ENCODE measurements at regions not wholly inside any gene's neighbourhood (a gene's known extent, or its start where the extent isn't known, plus 50 kb on each side); places are given as distances from the start of the nearest gene placed in this dataset.

DNA sequence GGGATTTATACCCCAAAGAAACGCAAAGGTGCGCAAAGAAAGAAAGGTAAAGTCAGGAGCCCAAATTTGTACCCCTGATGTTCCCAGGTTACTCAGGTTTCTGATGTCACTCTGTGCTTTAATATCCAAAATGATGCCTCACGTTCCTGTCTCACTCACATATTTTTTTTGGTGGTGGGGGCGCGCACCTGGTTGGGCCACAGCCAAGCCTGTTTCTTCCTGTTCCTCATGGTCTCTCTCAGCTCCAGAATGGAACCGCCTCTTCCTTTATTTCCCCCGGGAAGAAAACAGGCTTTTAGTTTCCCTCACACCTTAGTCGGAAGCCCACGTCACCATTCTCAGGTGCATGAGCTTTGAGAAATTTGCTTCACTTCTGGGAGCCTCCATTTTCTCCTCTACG, 118.3 kb upstream of the BOD1 start:
- no peak overlapping the region for H3K4me3 ChIP-seq (ENCODE audit: low read depth, low read length)
- H3K36me3 ChIP-seq (ENCODE audit: control insufficient read depth in 2 of 2, insufficient read depth in 1 of 2, low read length in 2 of 2): no peaks in the 10 kb centered on the region
- H3K27ac ChIP-seq (ENCODE audit: extremely low read depth, low read depth, low read length): no peak overlapping the region
- CTCF ChIA-PET: interaction anchor here (1.3 kb wide), 1 partner anchor 106 kb away, joined by 4 read pairs; no protein-coding TSS in a partner anchor
- peaks cover 11% of the 10 kb centered on the region for H3K4me1 ChIP-seq (ENCODE audit: control insufficient read depth, insufficient read depth, low read length)
- no peaks in the 10 kb centered on the region for H3K9me3 ChIP-seq (ENCODE audit: control insufficient read depth, insufficient read depth, low read depth, low read length)
- POLR2A ChIA-PET: no interaction called here
- no peak for TF ChIP-seq BCL11B (tag by site-specific recombination; IDR thresholded peaks at IDR 0.05; ENCODE audit: low read depth)
- no peak for TF ChIP-seq ZNF529 (tag by site-specific recombination; IDR thresholded peaks at IDR 0.05; ENCODE audit: insufficient replicate concordance)
- TF ChIP-seq, protein P1, sequence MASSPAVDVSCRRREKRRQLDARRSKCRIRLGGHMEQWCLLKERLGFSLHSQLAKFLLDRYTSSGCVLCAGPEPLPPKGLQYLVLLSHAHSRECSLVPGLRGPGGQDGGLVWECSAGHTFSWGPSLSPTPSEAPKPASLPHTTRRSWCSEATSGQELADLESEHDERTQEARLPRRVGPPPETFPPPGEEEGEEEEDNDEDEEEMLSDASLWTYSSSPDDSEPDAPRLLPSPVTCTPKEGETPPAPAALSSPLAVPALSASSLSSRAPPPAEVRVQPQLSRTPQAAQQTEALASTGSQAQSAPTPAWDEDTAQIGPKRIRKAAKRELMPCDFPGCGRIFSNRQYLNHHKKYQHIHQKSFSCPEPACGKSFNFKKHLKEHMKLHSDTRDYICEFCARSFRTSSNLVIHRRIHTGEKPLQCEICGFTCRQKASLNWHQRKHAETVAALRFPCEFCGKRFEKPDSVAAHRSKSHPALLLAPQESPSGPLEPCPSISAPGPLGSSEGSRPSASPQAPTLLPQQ (tag by site-specific recombination; IDR thresholded peaks at IDR 0.05): no peak
- no peak for TF ChIP-seq ZIC2 (tag by site-specific recombination; IDR thresholded peaks at IDR 0.05)
- no peak for TF ChIP-seq GLI2 (tag by site-specific recombination; IDR thresholded peaks at IDR 0.05; ENCODE audit: borderline replicate concordance, low read depth)
- no peak for TF ChIP-seq ZNF600 (tag by site-specific recombination; IDR thresholded peaks at IDR 0.05)
- TF ChIP-seq, protein P2, sequence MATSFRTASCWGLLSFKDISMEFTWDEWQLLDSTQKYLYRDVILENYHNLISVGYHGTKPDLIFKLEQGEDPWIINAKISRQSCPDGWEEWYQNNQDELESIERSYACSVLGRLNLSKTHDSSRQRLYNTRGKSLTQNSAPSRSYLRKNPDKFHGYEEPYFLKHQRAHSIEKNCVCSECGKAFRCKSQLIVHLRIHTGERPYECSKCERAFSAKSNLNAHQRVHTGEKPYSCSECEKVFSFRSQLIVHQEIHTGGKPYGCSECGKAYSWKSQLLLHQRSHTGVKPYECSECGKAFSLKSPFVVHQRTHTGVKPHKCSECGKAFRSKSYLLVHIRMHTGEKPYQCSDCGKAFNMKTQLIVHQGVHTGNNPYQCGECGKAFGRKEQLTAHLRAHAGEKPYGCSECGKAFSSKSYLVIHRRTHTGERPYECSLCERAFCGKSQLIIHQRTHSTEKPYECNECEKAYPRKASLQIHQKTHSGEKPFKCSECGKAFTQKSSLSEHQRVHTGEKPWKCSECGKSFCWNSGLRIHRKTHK (tag by site-specific recombination; IDR thresholded peaks at IDR 0.05): no peak
- TF ChIP-seq ZNF341 (tag by site-specific recombination; IDR thresholded peaks at IDR 0.05; ENCODE audit: low read depth): no peak
- TF ChIP-seq ZNF324 (tag by site-specific recombination; IDR thresholded peaks at IDR 0.05): no peak
- no peak for TF ChIP-seq ZNF610 (tag by site-specific recombination; IDR thresholded peaks at IDR 0.05; ENCODE audit: borderline replicate concordance)
- TF ChIP-seq, protein P3, sequence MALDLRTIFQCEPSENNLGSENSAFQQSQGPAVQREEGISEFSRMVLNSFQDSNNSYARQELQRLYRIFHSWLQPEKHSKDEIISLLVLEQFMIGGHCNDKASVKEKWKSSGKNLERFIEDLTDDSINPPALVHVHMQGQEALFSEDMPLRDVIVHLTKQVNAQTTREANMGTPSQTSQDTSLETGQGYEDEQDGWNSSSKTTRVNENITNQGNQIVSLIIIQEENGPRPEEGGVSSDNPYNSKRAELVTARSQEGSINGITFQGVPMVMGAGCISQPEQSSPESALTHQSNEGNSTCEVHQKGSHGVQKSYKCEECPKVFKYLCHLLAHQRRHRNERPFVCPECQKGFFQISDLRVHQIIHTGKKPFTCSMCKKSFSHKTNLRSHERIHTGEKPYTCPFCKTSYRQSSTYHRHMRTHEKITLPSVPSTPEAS (tag by site-specific recombination; IDR thresholded peaks at IDR 0.05): no peak
- TF ChIP-seq MYNN (tag by site-specific recombination; IDR thresholded peaks at IDR 0.05; ENCODE audit: borderline replicate concordance): no peak
- no peak for TF ChIP-seq SP7 (tag by site-specific recombination; IDR thresholded peaks at IDR 0.05)
- no peak for TF ChIP-seq ZNF266 (tag by site-specific recombination; IDR thresholded peaks at IDR 0.05; ENCODE audit: low read depth)
- TF ChIP-seq ZBTB21 (tag by site-specific recombination; IDR thresholded peaks at IDR 0.05): no peak
- no peak for TF ChIP-seq EGR2 (tag by site-specific recombination; IDR thresholded peaks at IDR 0.05; ENCODE audit: low read depth)
- TF ChIP-seq, protein P4, sequence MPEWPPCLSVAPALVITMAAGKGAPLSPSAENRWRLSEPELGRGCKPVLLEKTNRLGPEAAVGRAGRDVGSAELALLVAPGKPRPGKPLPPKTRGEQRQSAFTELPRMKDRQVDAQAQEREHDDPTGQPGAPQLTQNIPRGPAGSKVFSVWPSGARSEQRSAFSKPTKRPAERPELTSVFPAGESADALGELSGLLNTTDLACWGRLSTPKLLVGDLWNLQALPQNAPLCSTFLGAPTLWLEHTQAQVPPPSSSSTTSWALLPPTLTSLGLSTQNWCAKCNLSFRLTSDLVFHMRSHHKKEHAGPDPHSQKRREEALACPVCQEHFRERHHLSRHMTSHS (tag by site-specific recombination; IDR thresholded peaks at IDR 0.05): no peak
- no peak for TF ChIP-seq ZNF785 (tag by site-specific recombination; IDR thresholded peaks at IDR 0.05)

DNA sequence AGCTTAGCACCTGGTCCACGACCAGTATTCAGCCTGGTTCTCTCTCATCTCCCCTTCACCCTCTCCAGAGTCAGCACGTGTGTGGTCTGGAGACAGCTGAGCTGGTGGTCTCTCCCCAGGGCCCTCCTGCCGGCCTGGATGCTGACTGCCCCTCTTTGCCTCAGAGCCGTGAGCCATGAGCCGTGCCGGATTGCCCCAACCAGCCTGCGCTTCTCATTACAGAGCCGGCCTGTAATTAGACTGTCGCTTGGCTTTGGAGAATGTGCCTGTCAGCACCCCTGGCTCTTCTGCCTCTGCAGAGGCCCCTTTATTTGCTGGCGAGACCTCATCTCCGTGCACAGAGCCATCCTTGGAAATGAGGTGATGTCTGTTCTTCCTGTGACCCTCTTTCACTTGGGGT, 118.7 kb upstream of the BOD1 start:
- Histone ChIP-seq H3K4me3 (ENCODE audit: low read depth, low read length) (no peak overlapping the region), H3K9me3 (ENCODE audit: control insufficient read depth, insufficient read depth, low read depth, low read length) (no peaks in the 10 kb centered on the region), H3K4me1 (ENCODE audit: control insufficient read depth, insufficient read depth, low read length) (peaks cover 11% of the 10 kb centered on the region), H3K27ac (ENCODE audit: extremely low read depth, low read depth, low read length) (no peak overlapping the region), H3K36me3 (ENCODE audit: control insufficient read depth in 2 of 2, insufficient read depth in 1 of 2, low read length in 2 of 2) (no peaks in the 10 kb centered on the region)
- CTCF ChIA-PET: interaction anchor here (1.1 kb wide), 1 partner anchor 124 kb away, joined by 3 read pairs; no protein-coding TSS in a partner anchor
- POLR2A ChIA-PET: no interaction called here
- TF ChIP-seq ZNF133 (tag by site-specific recombination; IDR thresholded peaks at IDR 0.05) (no peak), ZNF501 (tag by site-specific recombination; IDR thresholded peaks at IDR 0.05) (no peak), FEZF1 (tag by site-specific recombination; IDR thresholded peaks at IDR 0.05) (no peak), SP7 (tag by site-specific recombination; IDR thresholded peaks at IDR 0.05) (no peak), ZNF169 (tag by site-specific recombination; IDR thresholded peaks at IDR 0.05) (no peak), ZFP41 (tag by site-specific recombination; IDR thresholded peaks at IDR 0.05; ENCODE audit: borderline replicate concordance) (no peak), SP3 (tag by site-specific recombination; IDR thresholded peaks at IDR 0.05) (no peak), ZNF311 (tag by site-specific recombination; IDR thresholded peaks at IDR 0.05; ENCODE audit: borderline replicate concordance) (no peak), ZNF707 (tag by site-specific recombination; IDR thresholded peaks at IDR 0.05) (no peak), ZNF548 (tag by site-specific recombination; IDR thresholded peaks at IDR 0.05) (no peak), ZNF391 (tag by site-specific recombination; IDR thresholded peaks at IDR 0.05; ENCODE audit: borderline replicate concordance, low read depth) (no peak), ZSCAN23 (tag by site-specific recombination; IDR thresholded peaks at IDR 0.05) (no peak), ZNF175 (tag by site-specific recombination; IDR thresholded peaks at IDR 0.05) (no peak)
- TF ChIP-seq, protein P1 (tag by site-specific recombination; IDR thresholded peaks at IDR 0.05): no peak

All from HEK293 (cell line).